Peyer's patch (tissue), 4 donors: ENCODE measurements at regions not wholly inside any gene's neighbourhood (a gene's known extent, or its start where the extent isn't known, plus 50 kb on each side); places are given as distances from the start of the nearest gene placed in this dataset.

ENCODE experiments used
- CTCF ChIP-seq, 6 experiments: fragments of 450-650 bp in 4 of 6; fragments of 200-600 bp in 2 of 6; sonication (generic) in 1 of 6; IDR thresholded peaks; one replicate each; pipeline ENCODE4 v1.5.1; 2017 to 2019; ENCODE audit warnings: antibody characterized with exemption in 6 of 6, mild to moderate bottlenecking in 3 of 6, moderate library complexity in 1 of 6
- POLR2A ChIP-seq, 2 donors: fragments of 450-650 bp; IDR thresholded peaks; one replicate each; pipeline ENCODE4 v1.5.1; 2017; ENCODE audit warnings: antibody characterized with exemption in 2 of 2, mild to moderate bottlenecking in 2 of 2, moderate library complexity in 2 of 2

- no peak for TF ChIP-seq CTCF (IDR thresholded peaks at IDR 0.05)
- no peak for TF ChIP-seq POLR2A (IDR thresholded peaks at IDR 0.05)
Observed at GRCh38 chr5:166649676-166650075, 1641.8 kb upstream of the WWC1 start.
